ENCODE measurements at regions not wholly inside any gene's neighbourhood (a gene's known extent, or its start where the extent isn't known, plus 50 kb on each side); places are given as distances from the start of the nearest gene placed in this dataset.

GRCh38 chr7:108809356-108809755 is 239.7 kb downstream of the DNAJB9 start:
- DNase-seq (ENCODE audit: low spot score in 2 of 2) (no peak), FAIRE-seq (no peak)

- DNase-seq (ENCODE audit: low spot score in 2 of 2) (no peak), FAIRE-seq (no peak)
These were observed 241.2 kb downstream of the DNAJB9 start for GRCh38 chr7:108810756-108811385.

- DNase-seq (ENCODE audit: low spot score in 2 of 2): no peak
- FAIRE-seq: no peak
These were observed 243.8 kb downstream of the DNAJB9 start for GRCh38 chr7:108813251-108814014.

- DNase-seq (ENCODE audit: low spot score in 2 of 2) (no peak), FAIRE-seq (no peak)
These were observed 246.1 kb downstream of the DNAJB9 start for GRCh38 chr7:108815815-108816214.

- no peak for FAIRE-seq
- DNase-seq (ENCODE audit: low spot score in 2 of 2): no peak
These were observed 249.1 kb downstream of the DNAJB9 start for GRCh38 chr7:108818742-108819141.

DNA sequence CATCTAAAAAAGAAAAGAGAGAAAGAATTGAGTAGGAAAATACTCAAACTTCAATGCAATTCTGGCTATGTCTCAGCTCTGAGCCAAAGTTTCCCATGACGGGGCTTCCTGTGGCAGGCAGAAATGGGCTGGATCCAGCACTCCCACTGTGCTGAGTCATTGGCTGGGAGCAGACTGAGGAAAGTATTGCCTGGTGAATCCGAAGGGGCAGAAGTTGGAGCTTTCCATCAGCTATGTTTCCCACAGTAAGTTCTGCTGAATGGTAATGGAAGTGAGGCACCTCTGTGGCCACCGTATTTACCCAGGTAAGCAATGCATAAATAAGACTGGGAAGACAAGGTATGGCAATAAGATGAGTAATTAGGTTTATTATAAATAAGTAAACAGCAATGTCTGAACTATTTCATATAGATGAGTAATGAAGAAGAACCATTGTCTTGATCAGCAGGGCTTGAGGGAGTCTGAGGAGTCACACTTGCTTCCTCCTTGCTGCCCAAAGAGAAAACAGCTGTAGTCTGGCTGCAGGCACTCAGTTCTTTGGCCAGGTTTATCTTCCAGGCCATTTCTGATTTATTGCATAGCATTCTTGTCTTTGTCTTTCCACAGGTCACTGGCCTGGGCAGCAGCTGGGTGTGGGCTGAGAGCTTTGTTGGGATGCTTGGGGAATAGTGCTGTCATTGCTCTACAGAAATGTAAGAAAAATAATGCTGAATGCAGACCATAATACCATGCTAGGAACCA is 255.3 kb downstream of the DNAJB9 start:
- FAIRE-seq: no peak
- DNase-seq (ENCODE audit: low spot score in 2 of 2): no peak

GRCh38 chr7:108825581-108825909 is 255.9 kb downstream of the DNAJB9 start:
- FAIRE-seq: no peak
- DNase-seq (ENCODE audit: low spot score in 2 of 2): no peak

DNA sequence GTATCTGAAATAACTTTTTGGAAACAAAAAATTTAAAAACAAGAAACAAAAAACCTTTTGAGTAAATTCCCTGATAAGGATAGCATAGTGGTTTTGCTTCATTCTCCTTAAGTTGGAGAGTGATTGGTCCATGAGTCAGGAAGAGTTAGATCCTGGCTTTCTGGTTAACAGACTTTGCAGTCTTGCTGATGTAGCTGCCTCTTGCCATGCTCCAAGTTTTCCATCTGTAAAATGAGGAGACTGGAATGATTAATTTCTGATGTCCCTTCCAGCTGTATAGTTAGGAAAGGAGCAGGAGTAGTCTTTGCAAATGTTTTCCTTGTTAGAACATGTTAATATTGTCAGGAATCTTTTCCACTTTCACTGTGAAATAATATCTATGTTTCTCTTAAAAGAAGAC is 266.6 kb downstream of the DNAJB9 start:
- no peak for DNase-seq (ENCODE audit: low spot score in 2 of 2)
- no peak for FAIRE-seq

DNA sequence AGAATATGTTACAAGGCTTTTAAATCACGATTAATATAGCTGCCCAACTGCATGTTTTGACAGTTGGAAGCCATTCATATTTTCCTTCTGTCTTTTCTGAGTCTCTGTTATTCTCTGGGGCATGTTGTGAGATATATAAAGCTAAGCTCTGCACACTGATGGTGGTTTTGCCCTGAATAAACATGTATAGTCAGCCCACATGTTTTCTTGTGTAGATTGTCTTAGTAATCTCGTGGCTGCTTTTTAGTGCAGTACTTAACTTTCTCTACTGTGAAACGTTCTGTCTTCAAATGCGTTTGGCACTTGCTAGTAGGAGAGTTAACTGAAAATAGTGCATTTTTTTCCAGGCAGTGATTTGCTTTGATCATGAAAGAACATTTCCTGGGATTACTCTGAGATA is 268.5 kb downstream of the DNAJB9 start:
- FAIRE-seq: no peak
- DNase-seq (ENCODE audit: low spot score in 2 of 2): no peak

- FAIRE-seq (no peak), DNase-seq (ENCODE audit: low spot score in 2 of 2) (no peak)
These were observed 269.4 kb downstream of the DNAJB9 start for GRCh38 chr7:108839076-108839475.

DNA sequence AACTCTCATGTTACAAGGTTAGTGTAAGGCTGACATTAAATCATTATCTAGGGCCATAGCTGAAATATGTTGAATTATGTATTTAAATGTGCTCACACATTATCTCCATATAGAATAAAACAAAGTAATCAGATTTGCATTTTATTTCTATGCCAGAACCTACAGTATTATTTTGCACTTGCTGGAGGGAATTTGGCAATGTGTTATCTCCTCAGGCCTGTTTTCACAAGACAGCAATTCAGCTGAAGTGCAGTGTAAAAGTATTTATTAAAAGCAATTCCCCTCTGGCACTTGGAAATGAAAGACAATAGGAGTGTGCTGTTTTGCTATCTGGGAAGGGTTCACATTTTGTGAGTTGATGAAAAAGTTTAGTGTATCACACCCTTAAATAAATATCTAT is 276.3 kb downstream of the DNAJB9 start:
- FAIRE-seq: no peak
- no peak for DNase-seq (ENCODE audit: low spot score in 2 of 2)

- FAIRE-seq (no peak), DNase-seq (ENCODE audit: low spot score in 2 of 2) (no peak)
These were observed 276.8 kb downstream of the DNAJB9 start for GRCh38 chr7:108846471-108846870.

DNA sequence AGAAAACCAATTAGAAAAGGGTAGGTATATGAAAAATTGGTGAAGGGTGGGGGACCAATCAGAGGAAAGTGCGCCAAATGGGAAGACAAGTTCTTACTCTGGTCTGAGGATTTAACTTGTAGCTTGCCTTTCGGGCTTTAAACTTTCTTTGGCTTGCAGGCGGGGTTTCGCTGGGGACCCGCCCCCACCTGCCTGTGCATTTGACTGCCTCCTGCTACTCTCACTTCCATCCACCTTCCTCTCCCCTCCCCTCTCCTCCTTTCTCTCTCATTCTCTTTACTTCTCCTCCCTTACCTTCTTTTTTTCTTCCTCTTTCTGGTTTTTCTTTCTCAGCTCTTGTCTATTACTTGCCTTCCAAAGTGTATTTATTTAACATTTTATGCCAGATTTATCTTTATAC is 278.8 kb downstream of the DNAJB9 start:
- no peak for DNase-seq (ENCODE audit: low spot score in 2 of 2)
- no peak for FAIRE-seq

DNA sequence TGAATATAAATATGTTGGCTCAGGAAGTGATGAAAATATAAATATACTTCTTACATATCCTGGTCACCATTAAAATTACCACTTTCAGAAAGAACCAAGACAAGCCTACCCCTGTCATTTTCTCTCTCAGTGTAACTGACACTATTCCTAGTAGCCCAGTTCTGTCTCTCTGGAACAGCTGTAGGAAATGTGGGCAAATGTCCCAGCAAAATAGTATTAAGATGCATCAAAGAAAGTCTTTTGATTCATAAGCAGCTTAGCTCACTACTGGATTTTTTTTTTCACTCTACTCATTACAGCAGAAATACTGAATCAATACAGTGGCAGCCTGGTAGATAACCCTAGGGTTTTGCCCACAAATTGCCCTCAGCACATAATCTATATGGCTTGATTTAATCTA is 290.9 kb downstream of the DNAJB9 start:
- FAIRE-seq (no peak), DNase-seq (ENCODE audit: low spot score in 2 of 2) (no peak)

DNA sequence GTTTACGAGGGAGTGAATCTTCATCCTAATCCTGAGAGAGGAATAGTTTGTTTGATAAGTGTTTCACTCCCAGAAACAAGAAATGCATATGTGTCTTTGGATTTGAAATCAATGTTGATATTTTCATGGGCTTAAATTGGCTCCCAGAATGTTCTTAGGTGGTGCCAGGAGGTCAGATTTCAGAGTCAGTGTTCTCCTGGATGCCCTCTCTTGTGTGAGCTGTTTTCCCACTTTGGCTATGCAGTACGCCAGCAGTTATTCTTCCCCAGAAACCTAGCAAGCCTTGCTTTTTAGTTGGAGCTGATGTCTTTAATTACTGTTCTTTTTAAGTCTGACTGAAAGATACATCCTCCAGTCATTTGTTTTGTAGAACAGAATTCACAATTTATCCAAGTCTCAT is 291.4 kb downstream of the DNAJB9 start:
- FAIRE-seq (no peak), DNase-seq (ENCODE audit: low spot score in 2 of 2) (no peak)

GRCh38 chr7:108863227-108863848 is 293.7 kb downstream of the DNAJB9 start:
- no peak for DNase-seq (ENCODE audit: low spot score in 2 of 2)
- FAIRE-seq: no peak

GRCh38 chr7:108869070-108869469 is 299.4 kb downstream of the DNAJB9 start:
- no peak for DNase-seq (ENCODE audit: low spot score in 2 of 2)
- FAIRE-seq: no peak

- DNase-seq (ENCODE audit: low spot score in 2 of 2): no peak
- no peak for FAIRE-seq
These were observed 305.5 kb downstream of the DNAJB9 start for GRCh38 chr7:108875139-108875538.

- DNase-seq (ENCODE audit: low spot score in 2 of 2) (no peak), FAIRE-seq (no peak)
These were observed 321.2 kb downstream of the DNAJB9 start for GRCh38 chr7:108890862-108891261.

DNA sequence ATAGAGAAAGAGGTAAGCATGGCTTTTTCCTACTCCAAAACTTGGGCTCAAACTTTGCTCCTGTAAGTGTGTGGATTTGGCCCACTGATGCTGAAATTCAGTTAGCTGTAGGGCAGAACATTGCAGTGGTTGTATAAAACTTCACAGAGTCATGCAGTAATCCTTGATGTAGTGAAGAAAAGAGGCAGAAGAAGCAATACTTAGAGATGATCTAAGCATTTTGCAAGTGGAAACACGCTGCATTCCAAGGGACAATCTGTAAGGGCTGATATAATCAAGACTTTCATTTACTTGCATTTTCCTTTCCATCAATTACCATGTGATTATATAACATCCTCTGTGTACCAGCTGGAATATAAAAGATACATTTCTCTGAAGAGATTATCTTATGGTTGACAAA is 338.8 kb downstream of the DNAJB9 start:
- FAIRE-seq (no peak), DNase-seq (ENCODE audit: low spot score in 2 of 2) (no peak)

DNA sequence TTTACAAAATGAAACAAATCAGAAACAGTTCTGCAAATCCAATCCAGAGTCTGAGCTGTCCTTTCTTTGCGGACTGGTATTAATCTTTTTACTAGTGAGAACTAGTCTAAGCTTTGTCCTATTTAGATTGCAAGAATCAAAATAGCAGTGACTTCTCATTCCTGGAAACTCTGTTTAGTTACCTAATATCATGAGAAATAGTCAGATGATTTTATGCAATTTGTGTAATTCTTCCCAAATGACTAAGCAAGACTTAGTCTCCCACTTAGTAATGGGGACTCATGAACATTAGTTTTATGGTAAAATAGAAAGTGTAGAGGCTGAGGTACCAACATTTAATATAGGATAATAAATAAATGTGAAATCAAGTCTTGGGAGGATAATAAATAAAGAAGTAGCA is 341.3 kb downstream of the DNAJB9 start:
- no peak for DNase-seq (ENCODE audit: low spot score in 2 of 2)
- FAIRE-seq: no peak
